ENCODE measurements at regions not wholly inside any gene's neighbourhood (a gene's known extent, or its start where the extent isn't known, plus 50 kb on each side); places are given as distances from the start of the nearest gene placed in this dataset.

DNA sequence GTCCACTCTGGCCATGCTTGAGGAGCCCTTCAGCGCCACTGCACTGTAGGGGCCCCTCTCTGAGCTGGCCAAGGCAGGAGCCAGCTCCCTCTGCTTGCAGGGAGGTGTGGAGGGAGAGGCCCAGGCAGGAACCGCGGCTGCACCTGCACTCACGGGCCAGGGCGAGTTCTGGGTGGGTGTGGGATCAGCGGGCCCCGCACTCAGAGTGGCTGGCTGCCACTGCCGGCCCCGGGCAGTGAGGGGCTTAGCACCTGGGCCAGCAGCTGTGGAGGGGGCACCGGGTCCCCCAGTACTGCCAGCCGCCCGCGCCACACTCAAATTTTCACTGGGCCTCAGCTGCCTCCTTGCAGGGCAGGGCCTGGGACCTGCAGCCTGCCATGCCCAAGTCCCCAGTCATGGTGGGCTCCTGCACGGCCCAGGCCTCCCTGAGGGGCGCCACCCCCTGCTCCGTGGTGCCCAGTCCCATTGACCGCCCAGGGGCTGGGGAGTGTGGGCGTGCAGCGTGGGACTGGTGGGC lies 347.2 kb upstream of the SPOCK3 start:
- TF ChIP-seq POLR2A (IDR thresholded peaks at IDR 0.05; ENCODE audit: low read depth, low read length), result no peak
- no peak for TF ChIP-seq POLR2AphosphoS5 (IDR thresholded peaks at IDR 0.05; ENCODE audit: low read depth, low read length)
- no peak for TF ChIP-seq TAF1 (IDR thresholded peaks at IDR 0.05; ENCODE audit: borderline replicate concordance, low read depth, low read length)

Measured in GM12892 (cell line).